Tibial nerve (tissue), 4 donors: ENCODE measurements at regions not wholly inside any gene's neighbourhood (a gene's known extent, or its start where the extent isn't known, plus 50 kb on each side); places are given as distances from the start of the nearest gene placed in this dataset.

Experiments
- DNase-seq, 2 donors: peaks; one replicate each; pipeline ENCODE4 v3.0.0-alpha.2; 2019; ENCODE audit warnings: low spot score in 2 of 2
- H3K27ac ChIP-seq, 4 donors: fragments of 200-600 bp; sonication (generic) in 3 of 4; one replicate each; pipeline ENCODE4 v1.5.1; 2017 to 2019; ENCODE audit warnings: mild to moderate bottlenecking in 1 of 4
- H3K27me3 ChIP-seq, 2 donors: fragments of 200-600 bp; sonication (generic) in 1 of 2; one replicate each; pipeline versions ENCODE4 v1.5.1 to v1.6.0; 2017 to 2019
- H3K36me3 ChIP-seq, 3 donors: fragments of 200-600 bp; sonication (generic); one replicate each; pipeline ENCODE4 v1.5.1; 2018 to 2019
- H3K4me1 ChIP-seq, 4 donors: fragments of 200-600 bp; sonication (generic) in 3 of 4; one replicate each; pipeline ENCODE4 v1.5.1; 2017 to 2019
- H3K4me3 ChIP-seq, 4 donors: fragments of 200-600 bp; sonication (generic) in 3 of 4; one replicate each; pipeline ENCODE4 v1.5.1; 2017 to 2019; ENCODE audit warnings: mild to moderate bottlenecking in 1 of 4, moderate library complexity in 1 of 4
- H3K9me3 ChIP-seq, 4 donors: fragments of 200-600 bp; sonication (generic) in 3 of 4; one replicate each; pipeline ENCODE4 v1.5.1; 2017 to 2019
- EP300 ChIP-seq, 2 donors: sonication (generic); formaldehyde crosslinking; IDR thresholded peaks; one replicate each; pipeline ENCODE4 v1.6.1; 2017; ENCODE audit warnings: antibody characterized with exemption in 2 of 2, mild to moderate bottlenecking in 1 of 2
- POLR2A ChIP-seq, 2 donors: fragments of 450-650 bp; IDR thresholded peaks; one replicate each; pipeline ENCODE4 v1.6.1; 2017; ENCODE audit warnings: antibody characterized with exemption in 2 of 2, mild to moderate bottlenecking in 2 of 2, moderate library complexity in 2 of 2
- WGBS, 2 donors: methylation state at CpG; one replicate each; pipeline ENCODE4 v1.1.5; 2018; 5-methylcytosine and 5-hydroxymethylcytosine counted together
- TF ChIP-seq, protein P1 (sequence below), 5 experiments: fragments of 200-600 bp in 3 of 5; fragments of 450-650 bp in 2 of 5; sonication (generic) in 3 of 5; IDR thresholded peaks; one replicate each; pipeline ENCODE4 v1.5.1; 2016 to 2019; ENCODE audit warnings: antibody characterized with exemption in 5 of 5, mild to moderate bottlenecking in 3 of 5, moderate library complexity in 2 of 5

DNA sequence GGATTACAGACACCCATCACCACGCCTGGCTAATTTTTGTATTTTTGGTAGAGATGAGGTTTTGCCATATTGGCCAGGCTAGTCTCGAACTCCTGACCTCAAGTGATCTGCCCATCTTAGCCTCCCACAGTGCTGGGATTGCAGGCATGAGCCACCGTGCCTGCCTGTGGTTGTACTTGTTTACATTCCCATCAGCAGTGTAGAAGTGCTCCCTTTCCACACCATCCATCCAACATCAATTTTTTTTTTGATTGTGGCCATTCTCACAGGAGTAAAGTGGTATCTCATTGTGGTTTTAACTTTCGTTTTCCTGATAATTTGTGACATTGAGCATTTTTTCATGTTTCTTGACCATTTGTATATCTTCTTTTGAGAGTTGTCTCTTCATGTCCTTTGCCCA, 1019.4 kb upstream of the SLC10A2 start:
- Histone ChIP-seq H3K27ac (no peak overlapping the region), H3K36me3 (no peaks in the 10 kb centered on the region), H3K9me3 (peaks cover 0 to 5% (median 2%) of the 10 kb centered on the region in 4 donors), H3K4me1 (no peaks in the 10 kb centered on the region), H3K27me3 (no peaks in the 10 kb centered on the region), H3K4me3 (no peak overlapping the region)
- WGBS, 2 donors: 77 to 87% methylated on average over 4 of the region's 4 CpGs
- DNase-seq: no peak
- TF ChIP-seq EP300 (IDR thresholded peaks at IDR 0.05): no peak
- TF ChIP-seq, protein P1, sequence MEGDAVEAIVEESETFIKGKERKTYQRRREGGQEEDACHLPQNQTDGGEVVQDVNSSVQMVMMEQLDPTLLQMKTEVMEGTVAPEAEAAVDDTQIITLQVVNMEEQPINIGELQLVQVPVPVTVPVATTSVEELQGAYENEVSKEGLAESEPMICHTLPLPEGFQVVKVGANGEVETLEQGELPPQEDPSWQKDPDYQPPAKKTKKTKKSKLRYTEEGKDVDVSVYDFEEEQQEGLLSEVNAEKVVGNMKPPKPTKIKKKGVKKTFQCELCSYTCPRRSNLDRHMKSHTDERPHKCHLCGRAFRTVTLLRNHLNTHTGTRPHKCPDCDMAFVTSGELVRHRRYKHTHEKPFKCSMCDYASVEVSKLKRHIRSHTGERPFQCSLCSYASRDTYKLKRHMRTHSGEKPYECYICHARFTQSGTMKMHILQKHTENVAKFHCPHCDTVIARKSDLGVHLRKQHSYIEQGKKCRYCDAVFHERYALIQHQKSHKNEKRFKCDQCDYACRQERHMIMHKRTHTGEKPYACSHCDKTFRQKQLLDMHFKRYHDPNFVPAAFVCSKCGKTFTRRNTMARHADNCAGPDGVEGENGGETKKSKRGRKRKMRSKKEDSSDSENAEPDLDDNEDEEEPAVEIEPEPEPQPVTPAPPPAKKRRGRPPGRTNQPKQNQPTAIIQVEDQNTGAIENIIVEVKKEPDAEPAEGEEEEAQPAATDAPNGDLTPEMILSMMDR (IDR thresholded peaks at IDR 0.05): no peak
- no peak for TF ChIP-seq POLR2A (IDR thresholded peaks at IDR 0.05)

DNA sequence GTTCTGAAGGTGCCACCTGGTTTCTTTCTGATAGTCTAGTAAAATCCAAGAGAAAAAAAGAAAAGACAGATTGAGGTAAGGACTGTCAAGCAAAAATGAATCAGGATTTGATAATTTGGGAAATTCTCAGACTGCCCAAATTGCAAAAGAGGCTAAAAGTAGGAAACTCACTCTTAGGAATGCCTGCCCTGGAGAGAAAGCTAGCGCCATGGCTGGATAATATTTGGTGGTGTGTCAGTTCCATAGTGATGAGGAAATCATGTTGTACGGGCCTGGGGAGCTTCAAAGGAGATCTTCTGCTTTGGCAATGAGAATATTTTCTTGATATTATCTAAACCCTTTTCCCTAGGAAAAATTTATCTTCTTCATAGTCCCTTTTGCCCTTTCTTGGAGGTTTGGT, 1008.1 kb upstream of the SLC10A2 start:
- 85 to 86% methylated on average over 2 of the region's 2 CpGs for WGBS, 2 donors

DNA sequence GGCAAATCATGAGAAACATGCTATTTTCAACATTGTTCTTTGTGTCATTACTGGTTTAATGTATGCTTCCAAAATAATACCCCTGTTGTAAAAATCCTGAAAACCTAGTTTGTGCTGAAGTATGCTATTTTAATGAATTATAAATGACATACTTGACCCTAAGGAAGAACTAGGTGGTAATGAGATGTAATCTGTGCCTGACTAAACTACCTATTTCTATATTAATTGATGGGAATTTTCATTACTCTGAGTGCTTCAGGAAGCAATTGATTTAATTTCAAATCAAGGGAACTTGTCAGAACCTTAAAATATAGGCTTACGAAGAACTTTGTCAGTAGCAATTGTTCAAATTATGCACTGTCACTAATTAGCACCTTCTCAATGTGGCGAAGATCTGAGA, 1005.6 kb upstream of the SLC10A2 start:
- Histone ChIP-seq H3K36me3 (no peaks in the 10 kb centered on the region), H3K9me3 (no peaks in the 10 kb centered on the region), H3K27ac (no peak overlapping the region), H3K27me3 (no peaks in the 10 kb centered on the region), H3K4me3 (no peak overlapping the region), H3K4me1 (no peaks in the 10 kb centered on the region)
- TF ChIP-seq POLR2A (IDR thresholded peaks at IDR 0.05): no peak
- no peak for TF ChIP-seq EP300 (IDR thresholded peaks at IDR 0.05)
- TF ChIP-seq, protein P1 (IDR thresholded peaks at IDR 0.05): no peak
- 96 to 97% methylated on average over 2 of the region's 2 CpGs for WGBS, 2 donors
- DNase-seq: no peak

More for the DNA sequence above, 1008.1 kb upstream of the SLC10A2 start:
- Histone ChIP-seq H3K9me3 (no peaks in the 10 kb centered on the region), H3K27me3 (no peaks in the 10 kb centered on the region), H3K36me3 (no peaks in the 10 kb centered on the region), H3K27ac (no peak overlapping the region), H3K4me3 (no peak overlapping the region), H3K4me1 (no peaks in the 10 kb centered on the region)
- no peak for DNase-seq
- TF ChIP-seq, protein P1 (IDR thresholded peaks at IDR 0.05): no peak
- TF ChIP-seq POLR2A (IDR thresholded peaks at IDR 0.05): no peak
- no peak for TF ChIP-seq EP300 (IDR thresholded peaks at IDR 0.05)

DNA sequence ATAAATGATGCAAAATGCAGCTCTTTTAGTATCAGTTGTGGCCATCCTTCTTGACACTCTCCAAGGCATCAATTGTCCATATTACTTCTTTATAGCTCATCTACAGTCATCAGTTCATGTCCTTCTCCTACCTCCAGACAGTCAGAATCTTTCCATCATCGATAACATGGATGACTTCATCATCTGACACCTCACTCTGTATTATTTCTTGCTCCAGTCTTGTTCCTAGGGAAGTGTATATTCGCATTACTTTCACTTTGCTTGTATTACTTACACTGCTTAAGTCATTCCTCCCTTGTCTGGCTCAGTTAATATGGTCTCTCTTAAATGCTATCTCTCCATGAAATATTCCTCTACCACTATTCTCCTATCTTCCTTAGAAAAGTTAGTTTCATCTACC, 999.1 kb upstream of the SLC10A2 start:
- no peaks in the 10 kb centered on the region for H3K9me3 ChIP-seq
- H3K27me3 ChIP-seq: no peaks in the 10 kb centered on the region
- WGBS, 2 donors: 90 to 92% methylated on average over 2 of the region's 2 CpGs
- H3K4me3 ChIP-seq: no peak overlapping the region
- no peak overlapping the region for H3K27ac ChIP-seq
- no peaks in the 10 kb centered on the region for H3K36me3 ChIP-seq
- H3K4me1 ChIP-seq: no peaks in the 10 kb centered on the region
- no peak for DNase-seq
- TF ChIP-seq, protein P1 (IDR thresholded peaks at IDR 0.05): no peak
- no peak for TF ChIP-seq EP300 (IDR thresholded peaks at IDR 0.05)

DNA sequence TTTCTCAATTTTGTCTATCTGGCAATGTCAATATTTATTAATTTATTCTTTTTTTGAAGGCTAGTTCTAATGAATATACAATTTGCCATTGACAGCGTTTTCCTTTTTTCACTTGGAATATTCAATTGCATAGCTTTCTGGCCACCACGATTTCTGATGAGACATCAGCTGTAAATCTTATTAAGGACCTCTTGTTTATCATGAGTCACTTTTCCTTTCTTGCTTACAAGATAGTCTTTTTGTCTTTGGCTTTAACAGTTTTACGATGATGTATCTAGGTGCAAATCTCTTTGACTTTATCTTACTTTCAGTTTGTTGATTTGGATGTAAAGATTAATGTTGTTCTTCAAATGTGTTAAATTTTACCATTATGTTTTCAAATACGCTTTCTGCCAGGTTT, 991.6 kb upstream of the SLC10A2 start:
- 77 to 84% methylated on average over 4 of the region's 4 CpGs for WGBS, 2 donors
- Histone ChIP-seq H3K4me3 (no peak overlapping the region), H3K9me3 (no peaks in the 10 kb centered on the region), H3K27me3 (no peaks in the 10 kb centered on the region), H3K4me1 (no peaks in the 10 kb centered on the region), H3K36me3 (no peaks in the 10 kb centered on the region), H3K27ac (no peak overlapping the region)
- no peak for DNase-seq
- TF ChIP-seq, protein P1 (IDR thresholded peaks at IDR 0.05): no peak
- no peak for TF ChIP-seq POLR2A (IDR thresholded peaks at IDR 0.05)
- no peak for TF ChIP-seq EP300 (IDR thresholded peaks at IDR 0.05)
